ENCODE measurements at regions not wholly inside any gene's neighbourhood (a gene's known extent, or its start where the extent isn't known, plus 50 kb on each side); places are given as distances from the start of the nearest gene placed in this dataset.
A peak's percentile ranks its signal among the peaks of the same experiment; 100 is the strongest.

- Histone ChIP-seq H3K4me1 (ENCODE audit: control insufficient read depth in 2 of 2, insufficient read depth in 2 of 2, low read length in 2 of 2) (peaks cover 31 to 68% of the 10 kb centered on the region in 2 donors), H3K27ac (ENCODE audit: low read depth in 1 of 2, low read length in 1 of 2) (peak overlapping the region; percentile 83 to 95), H3K4me3 (ENCODE audit: low read length in 2 of 2) (no peak overlapping the region), H3K9me3 (ENCODE audit: control insufficient read depth in 2 of 2, insufficient read depth in 1 of 2, low read length in 1 of 2) (peaks cover 0 to 3% of the 10 kb centered on the region in 2 donors), H3K27me3 (ENCODE audit: control insufficient read depth in 2 of 2, insufficient read depth in 1 of 2, low read length in 1 of 2) (no peaks in the 10 kb centered on the region), H3K36me3 (ENCODE audit: control insufficient read depth in 2 of 2, insufficient read depth in 2 of 2, low read length in 1 of 2) (no peaks in the 10 kb centered on the region)
- peak in 1 of 9 donors; percentile 45 for DNase-seq (ENCODE audit: low read depth in 6 of 9, low spot score in 9 of 9)
- WGBS = 69% methylated on average over 4 of the region's 4 CpGs
Observed at GRCh38 chr10:31136386-31136785, 104.7 kb upstream of the ZNF438 start.

- Histone ChIP-seq H3K4me1 (ENCODE audit: control insufficient read depth in 2 of 2, insufficient read depth in 2 of 2, low read length in 2 of 2) (peaks cover 31 to 68% of the 10 kb centered on the region in 2 donors), H3K27ac (ENCODE audit: low read depth in 1 of 2, low read length in 1 of 2) (peak overlapping the region; percentile 85 to 95), H3K9me3 (ENCODE audit: control insufficient read depth in 2 of 2, insufficient read depth in 1 of 2, low read length in 1 of 2) (peaks cover 0 to 3% of the 10 kb centered on the region in 2 donors), H3K27me3 (ENCODE audit: control insufficient read depth in 2 of 2, insufficient read depth in 1 of 2, low read length in 1 of 2) (no peaks in the 10 kb centered on the region), H3K36me3 (ENCODE audit: control insufficient read depth in 2 of 2, insufficient read depth in 2 of 2, low read length in 1 of 2) (no peaks in the 10 kb centered on the region), H3K4me3 (ENCODE audit: low read length in 2 of 2) (peak overlapping the region; percentile 3)
- 1% methylated on average over 9 of the region's 9 CpGs for WGBS
- DNase-seq (ENCODE audit: low read depth in 6 of 9, low spot score in 9 of 9) = peak in 7 of 9 donors; percentile 71 to 92 (median 78)
Observed at GRCh38 chr10:31136930-31137885, 105.5 kb upstream of the ZNF438 start.

GRCh38 chr10:31138026-31138553, 106.4 kb upstream of the ZNF438 start:
- H3K27me3 ChIP-seq (ENCODE audit: control insufficient read depth in 2 of 2, insufficient read depth in 1 of 2, low read length in 1 of 2) = no peaks in the 10 kb centered on the region
- no peaks in the 10 kb centered on the region for H3K36me3 ChIP-seq (ENCODE audit: control insufficient read depth in 2 of 2, insufficient read depth in 2 of 2, low read length in 1 of 2)
- H3K27ac ChIP-seq (ENCODE audit: low read depth in 1 of 2, low read length in 1 of 2) = peak overlapping the region; percentile 82 to 95
- H3K4me3 ChIP-seq (ENCODE audit: low read length in 2 of 2) = no peak overlapping the region
- H3K4me1 ChIP-seq (ENCODE audit: control insufficient read depth in 2 of 2, insufficient read depth in 2 of 2, low read length in 2 of 2) = peaks cover 29 to 62% of the 10 kb centered on the region in 2 donors
- 31% methylated on average over 3 of the region's 3 CpGs for WGBS
- DNase-seq (ENCODE audit: low read depth in 6 of 9, low spot score in 9 of 9) = peak in 1 of 9 donors; percentile 29
- H3K9me3 ChIP-seq (ENCODE audit: control insufficient read depth in 2 of 2, insufficient read depth in 1 of 2, low read length in 1 of 2) = peaks cover 0 to 3% of the 10 kb centered on the region in 2 donors

- no peak overlapping the region for H3K27ac ChIP-seq (ENCODE audit: low read depth in 1 of 2, low read length in 1 of 2)
- no peaks in the 10 kb centered on the region for H3K27me3 ChIP-seq (ENCODE audit: control insufficient read depth in 2 of 2, insufficient read depth in 1 of 2, low read length in 1 of 2)
- peaks cover 0 to under 1% of the 10 kb centered on the region in 2 donors for H3K9me3 ChIP-seq (ENCODE audit: control insufficient read depth in 2 of 2, insufficient read depth in 1 of 2, low read length in 1 of 2)
- no peaks in the 10 kb centered on the region for H3K36me3 ChIP-seq (ENCODE audit: control insufficient read depth in 2 of 2, insufficient read depth in 2 of 2, low read length in 1 of 2)
- WGBS = 91% methylated on average over 6 of the region's 6 CpGs
- no peak overlapping the region for H3K4me3 ChIP-seq (ENCODE audit: low read length in 2 of 2)
- no peak for DNase-seq (ENCODE audit: low read depth in 6 of 9, low spot score in 9 of 9)
- peaks cover 35 to 66% of the 10 kb centered on the region in 2 donors for H3K4me1 ChIP-seq (ENCODE audit: control insufficient read depth in 2 of 2, insufficient read depth in 2 of 2, low read length in 2 of 2)
Observed at GRCh38 chr10:31139497-31139896, 107.8 kb upstream of the ZNF438 start.

- Histone ChIP-seq H3K27ac (ENCODE audit: low read depth in 1 of 2, low read length in 1 of 2) (no peak overlapping the region), H3K27me3 (ENCODE audit: control insufficient read depth in 2 of 2, insufficient read depth in 1 of 2, low read length in 1 of 2) (no peaks in the 10 kb centered on the region), H3K9me3 (ENCODE audit: control insufficient read depth in 2 of 2, insufficient read depth in 1 of 2, low read length in 1 of 2) (no peaks in the 10 kb centered on the region), H3K4me1 (ENCODE audit: control insufficient read depth in 2 of 2, insufficient read depth in 2 of 2, low read length in 2 of 2) (peaks cover 38 to 59% of the 10 kb centered on the region in 2 donors), H3K4me3 (ENCODE audit: low read length in 2 of 2) (no peak overlapping the region), H3K36me3 (ENCODE audit: control insufficient read depth in 2 of 2, insufficient read depth in 2 of 2, low read length in 1 of 2) (no peaks in the 10 kb centered on the region)
- DNase-seq (ENCODE audit: low read depth in 6 of 9, low spot score in 9 of 9) = no peak
- WGBS = 96% methylated on average over 1 of the region's 1 CpG
Observed at GRCh38 chr10:31140716-31141115, 109.1 kb upstream of the ZNF438 start.

GRCh38 chr10:31142026-31142425, 110.4 kb upstream of the ZNF438 start:
- H3K36me3 ChIP-seq (ENCODE audit: control insufficient read depth in 2 of 2, insufficient read depth in 2 of 2, low read length in 1 of 2) = no peaks in the 10 kb centered on the region
- DNase-seq (ENCODE audit: low read depth in 6 of 9, low spot score in 9 of 9) = no peak
- peaks cover 40 to 59% of the 10 kb centered on the region in 2 donors for H3K4me1 ChIP-seq (ENCODE audit: control insufficient read depth in 2 of 2, insufficient read depth in 2 of 2, low read length in 2 of 2)
- WGBS = 97% methylated on average over 5 of the region's 5 CpGs
- H3K27me3 ChIP-seq (ENCODE audit: control insufficient read depth in 2 of 2, insufficient read depth in 1 of 2, low read length in 1 of 2) = no peaks in the 10 kb centered on the region
- peaks cover 0 to 4% of the 10 kb centered on the region in 2 donors for H3K9me3 ChIP-seq (ENCODE audit: control insufficient read depth in 2 of 2, insufficient read depth in 1 of 2, low read length in 1 of 2)
- H3K4me3 ChIP-seq (ENCODE audit: low read length in 2 of 2) = no peak overlapping the region
- no peak overlapping the region for H3K27ac ChIP-seq (ENCODE audit: low read depth in 1 of 2, low read length in 1 of 2)

GRCh38 chr10:31143331-31143935, 111.8 kb upstream of the ZNF438 start:
- Histone ChIP-seq H3K4me1 (ENCODE audit: control insufficient read depth in 2 of 2, insufficient read depth in 2 of 2, low read length in 2 of 2) (peaks cover 43 to 59% of the 10 kb centered on the region in 2 donors), H3K27me3 (ENCODE audit: control insufficient read depth in 2 of 2, insufficient read depth in 1 of 2, low read length in 1 of 2) (no peaks in the 10 kb centered on the region), H3K36me3 (ENCODE audit: control insufficient read depth in 2 of 2, insufficient read depth in 2 of 2, low read length in 1 of 2) (no peaks in the 10 kb centered on the region), H3K27ac (ENCODE audit: low read depth in 1 of 2, low read length in 1 of 2) (peak overlapping the region in 1 of 2 donors; percentile 10), H3K9me3 (ENCODE audit: control insufficient read depth in 2 of 2, insufficient read depth in 1 of 2, low read length in 1 of 2) (peaks cover 0 to 4% of the 10 kb centered on the region in 2 donors), H3K4me3 (ENCODE audit: low read length in 2 of 2) (no peak overlapping the region)
- WGBS = 73% methylated on average over 5 of the region's 5 CpGs
- peak in 2 of 9 donors; percentile 44 to 53 for DNase-seq (ENCODE audit: low read depth in 6 of 9, low spot score in 9 of 9)

- no peaks in the 10 kb centered on the region for H3K36me3 ChIP-seq (ENCODE audit: control insufficient read depth in 2 of 2, insufficient read depth in 2 of 2, low read length in 1 of 2)
- no peak for DNase-seq (ENCODE audit: low read depth in 6 of 9, low spot score in 9 of 9)
- no peaks in the 10 kb centered on the region for H3K27me3 ChIP-seq (ENCODE audit: control insufficient read depth in 2 of 2, insufficient read depth in 1 of 2, low read length in 1 of 2)
- H3K9me3 ChIP-seq (ENCODE audit: control insufficient read depth in 2 of 2, insufficient read depth in 1 of 2, low read length in 1 of 2) = peaks cover 0 to 4% of the 10 kb centered on the region in 2 donors
- H3K27ac ChIP-seq (ENCODE audit: low read depth in 1 of 2, low read length in 1 of 2) = peak overlapping the region; percentile 33 to 94
- peak overlapping the region in 1 of 2 donors; percentile 32 for H3K4me3 ChIP-seq (ENCODE audit: low read length in 2 of 2)
- 59% methylated on average over 5 of the region's 5 CpGs for WGBS
- peaks cover 36 to 48% of the 10 kb centered on the region in 2 donors for H3K4me1 ChIP-seq (ENCODE audit: control insufficient read depth in 2 of 2, insufficient read depth in 2 of 2, low read length in 2 of 2)
Observed at GRCh38 chr10:31145986-31146385, 114.3 kb upstream of the ZNF438 start.
